ENCODE measurements at regions not wholly inside any gene's neighbourhood (a gene's known extent, or its start where the extent isn't known, plus 50 kb on each side); places are given as distances from the start of the nearest gene placed in this dataset.

GRCh38 chrX:34813618-34814017 lies 129.0 kb upstream of the FAM47B start:
- TF ChIP-seq, protein P1, sequence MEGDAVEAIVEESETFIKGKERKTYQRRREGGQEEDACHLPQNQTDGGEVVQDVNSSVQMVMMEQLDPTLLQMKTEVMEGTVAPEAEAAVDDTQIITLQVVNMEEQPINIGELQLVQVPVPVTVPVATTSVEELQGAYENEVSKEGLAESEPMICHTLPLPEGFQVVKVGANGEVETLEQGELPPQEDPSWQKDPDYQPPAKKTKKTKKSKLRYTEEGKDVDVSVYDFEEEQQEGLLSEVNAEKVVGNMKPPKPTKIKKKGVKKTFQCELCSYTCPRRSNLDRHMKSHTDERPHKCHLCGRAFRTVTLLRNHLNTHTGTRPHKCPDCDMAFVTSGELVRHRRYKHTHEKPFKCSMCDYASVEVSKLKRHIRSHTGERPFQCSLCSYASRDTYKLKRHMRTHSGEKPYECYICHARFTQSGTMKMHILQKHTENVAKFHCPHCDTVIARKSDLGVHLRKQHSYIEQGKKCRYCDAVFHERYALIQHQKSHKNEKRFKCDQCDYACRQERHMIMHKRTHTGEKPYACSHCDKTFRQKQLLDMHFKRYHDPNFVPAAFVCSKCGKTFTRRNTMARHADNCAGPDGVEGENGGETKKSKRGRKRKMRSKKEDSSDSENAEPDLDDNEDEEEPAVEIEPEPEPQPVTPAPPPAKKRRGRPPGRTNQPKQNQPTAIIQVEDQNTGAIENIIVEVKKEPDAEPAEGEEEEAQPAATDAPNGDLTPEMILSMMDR (IDR thresholded peaks at IDR 0.05; ENCODE audit: poor library complexity): no peak
- TF ChIP-seq EZH2phosphoT487 (IDR thresholded peaks at IDR 0.05; ENCODE audit: low read depth, severe bottlenecking, unreplicated experiment): no peak
